GM12878 (cell line): ENCODE measurements at regions not wholly inside any gene's neighbourhood (a gene's known extent, or its start where the extent isn't known, plus 50 kb on each side); places are given as distances from the start of the nearest gene placed in this dataset.

Source experiments
- ATAC-seq: fragments of 200-7000 bp; cut with Tn5 transposase; 3 replicates; pipeline ENCODE4 v1.9.1; 2020; ENCODE audit warnings: mild to moderate bottlenecking, moderate library complexity
- BruUV-seq: library from RNA; stranded (reverse); fragments of 400-500 nt; replicated peaks from 2 replicates; lab custom pipeline; 2021; lab: Mats Ljungman, UMichigan
- CTCF ChIA-PET: fragments of 300-600 bp; sonication (Branson Sonifier 250); formaldehyde crosslinking; extraction: SDS; loops from one replicate; lab custom pipeline; 2021; ENCODE audit warnings: inconsistent platforms; lab: Yijun Ruan, JAX
- POLR2A ChIA-PET: fragments of 350-600 bp; formaldehyde crosslinking; extraction: SDS; loops from one replicate; lab custom pipeline; 2021; ENCODE audit warnings: inconsistent platforms; lab: Charles Lee
- RAD21 ChIA-PET: fragments of 300-600 bp; sonication (Branson Sonifier 250); formaldehyde crosslinking; loops from one replicate; lab custom pipeline; 2023; ENCODE audit warnings: antibody characterized with exemption; ENCODE audit not compliant: unreplicated experiment; lab: Charles Lee
- SMC1A ChIA-PET: fragments of 300-600 bp; sonication (Branson Sonifier 250); formaldehyde crosslinking; loops from one replicate; lab custom pipeline; 2023; ENCODE audit not compliant: unreplicated experiment, uncharacterized antibody; lab: Charles Lee
- DNase-seq: peaks from one replicate; pipeline ENCODE4 v3.0.0-alpha.2; 2011; ENCODE audit warnings: low read depth, low spot score
- FAIRE-seq: peaks from 3 replicates; lab custom pipeline; 2011; peaks lifted over from hg19 to GRCh38; lab: Jason Lieb, UNC
- H2AFZ ChIP-seq: 2 replicates; pipeline ENCODE4 v1.6.0; 2011; ENCODE audit warnings: low read depth, low read length, control low read depth; ENCODE audit not compliant: control insufficient read depth
- H3K27ac ChIP-seq: 2 replicates; pipeline ENCODE4 v1.5.1; 2011; ENCODE audit warnings: control low read depth; ENCODE audit not compliant: control insufficient read depth, insufficient read depth
- H3K27me3 ChIP-seq, 2 experiments: replicated peaks in 1 of 2; 2 replicates each; pipeline versions ENCODE4 v1.6.0 to v1.6.1; 2011; ENCODE audit warnings: low read length in 1 of 2; ENCODE audit not compliant: control insufficient read depth in 2 of 2, insufficient read depth in 2 of 2
- H3K36me3 ChIP-seq, 2 experiments: 2 replicates each; pipeline ENCODE4 v1.5.1; 2011; ENCODE audit warnings: low read length in 1 of 2; ENCODE audit not compliant: control insufficient read depth in 2 of 2, insufficient read depth in 2 of 2
- H3K4me1 ChIP-seq: 2 replicates; pipeline ENCODE4 v1.6.1; 2011; ENCODE audit warnings: mild to moderate bottlenecking, low read length, moderate library complexity, mixed read lengths; ENCODE audit not compliant: control insufficient read depth, insufficient read depth
- H3K4me2 ChIP-seq: 2 replicates; pipeline ENCODE4 v1.6.0; 2011; ENCODE audit warnings: control low read depth; ENCODE audit not compliant: control insufficient read depth, insufficient read depth
- H3K4me3 ChIP-seq: fragments of 200-600 bp; sonication (generic); 2 replicates; pipeline ENCODE4 v1.5.1; 2016
- H3K79me2 ChIP-seq: 2 replicates; pipeline ENCODE4 v1.6.0; 2011; ENCODE audit warnings: low read length; ENCODE audit not compliant: control insufficient read depth, insufficient read depth
- H3K9ac ChIP-seq: 2 replicates; pipeline ENCODE4 v1.8.0; 2011; ENCODE audit warnings: low read length, control low read depth, mixed read lengths; ENCODE audit not compliant: control insufficient read depth, insufficient read depth
- H3K9me3 ChIP-seq: replicated peaks from 3 replicates; pipeline ENCODE4 v1.5.1; 2011; ENCODE audit warnings: mild to moderate bottlenecking, low read length; ENCODE audit not compliant: control insufficient read depth, insufficient read depth
- H4K20me1 ChIP-seq: 2 replicates; pipeline ENCODE4 v1.6.0; 2011; ENCODE audit not compliant: control insufficient read depth, insufficient read depth
- CHD1 ChIP-seq: IDR thresholded peaks from 2 replicates; pipeline ENCODE4 v1.6.1; 2012; ENCODE audit warnings: low read depth, low read length, improper control_type of control experiment
- CHD2 ChIP-seq: IDR thresholded peaks from 2 replicates; pipeline ENCODE4 v1.6.1; 2011; ENCODE audit warnings: low read depth, low read length, improper control_type of control experiment, borderline replicate concordance
- ETV6 ChIP-seq, 2 experiments: fragments of 450-650 bp in 1 of 2; IDR thresholded peaks in 1 of 2; conservative IDR thresholded peaks in 1 of 2; 2 replicates each; pipeline ENCODE4 v1.6.1; 2014; ENCODE audit warnings: antibody characterized with exemption in 1 of 2, borderline replicate concordance in 1 of 2, low read depth in 1 of 2, mild to moderate bottlenecking in 1 of 2, moderate library complexity in 1 of 2
- FOS ChIP-seq: IDR thresholded peaks from 3 replicates; pipeline ENCODE4 v1.6.1; 2011; ENCODE audit warnings: borderline replicate concordance; ENCODE audit not compliant: insufficient read length; ENCODE audit errors: extremely low read depth
- MEF2A ChIP-seq: IDR thresholded peaks from 2 replicates; pipeline ENCODE4 v1.6.1; 2011; ENCODE audit warnings: low read depth, mild to moderate bottlenecking, low read length, moderate library complexity; ENCODE audit not compliant: insufficient read depth
- SPI1 ChIP-seq: IDR thresholded peaks from 2 replicates; pipeline ENCODE4 v1.6.1; 2011; ENCODE audit warnings: low read depth, mild to moderate bottlenecking, low read length, moderate library complexity, borderline replicate concordance; ENCODE audit not compliant: insufficient read depth
- SRF ChIP-seq, 2 experiments: IDR thresholded peaks; 2 replicates each; pipeline ENCODE4 v1.6.1; 2011; ENCODE audit warnings: low read depth in 2 of 2, low read length in 2 of 2, mild to moderate bottlenecking in 1 of 2, moderate library complexity in 1 of 2
- TARDBP ChIP-seq: IDR thresholded peaks from 2 replicates; pipeline ENCODE4 v1.6.1; 2016; ENCODE audit warnings: borderline replicate concordance
- USF2 ChIP-seq: IDR thresholded peaks from 2 replicates; pipeline ENCODE4 v1.6.1; 2011; ENCODE audit warnings: low read depth, low read length, improper control_type of control experiment, borderline replicate concordance
- WGBS: methylation state at CpG from one replicate; pipeline ENCODE4 v1.1.6; 2016; ENCODE audit warnings: low lambda C conversion rate; ENCODE audit not compliant: insufficient replicate concordance, insufficient coverage; ENCODE audit errors: missing lambda C conversion rate; 5-methylcytosine and 5-hydroxymethylcytosine counted together
- in situ Hi-C: fragments of 300-500 bp; cut with MboI; formaldehyde crosslinking; loops from 9 replicates; pipeline ENCODE4 v1.14.3; 2018; ENCODE audit warnings: mixed read lengths
- intact Hi-C: fragments of 100-400 bp; cut with micrococcal nuclease; formaldehyde crosslinking; loops from one replicate; pipeline ENCODE4 v1.14.2; 2022; ENCODE audit not compliant: unreplicated experiment

GRCh38 chr5:10828241-10828640 lies 67.2 kb upstream of the DAP start:
- no peaks in the 10 kb centered on the region for H3K9me3 ChIP-seq
- no TSS peak for BruUV-seq
- SMC1A ChIA-PET, result interaction anchor here (1.1 kb wide), 1 partner anchor 27 kb away, joined by 5 read pairs; no protein-coding TSS in a partner anchor
- ATAC-seq (no peak), FAIRE-seq (no peak)
- intact Hi-C loops, result no loop called here
- POLR2A ChIA-PET, result no interaction called here
- H3K9ac ChIP-seq, result no peak overlapping the region
- no peak overlapping the region for H3K4me2 ChIP-seq
- no peaks in the 10 kb centered on the region for H3K27me3 ChIP-seq
- no peaks in the 10 kb centered on the region for H3K36me3 ChIP-seq
- no peaks in the 10 kb centered on the region for H4K20me1 ChIP-seq
- no peak for TF ChIP-seq MEF2A
- no peak for TF ChIP-seq CHD2
- TF ChIP-seq TARDBP, result no peak
- no peak for TF ChIP-seq FOS
- TF ChIP-seq CHD1, result no peak
- TF ChIP-seq ETV6 (conservative IDR thresholded peaks at IDR 0.05 in 1 of 2, IDR thresholded peaks at IDR 0.05 in 1 of 2; ENCODE audit: borderline replicate concordance in 1 of 2, low read depth in 1 of 2), result no peak
- TF ChIP-seq SPI1, result no peak
- no peak for TF ChIP-seq USF2
- no peak for TF ChIP-seq SRF (IDR thresholded peaks at IDR 0.05; ENCODE audit: low read depth in 2 of 2, low read length in 2 of 2)
- TF ChIP-seq, all 136 proteins: peak for 0
- Histone ChIP-seq H3K4me3 (no peak overlapping the region), H3K4me1 (no peaks in the 10 kb centered on the region), H3K27ac (no peak overlapping the region), H3K79me2 (no peaks in the 10 kb centered on the region), H2AFZ (no peak overlapping the region)
- in situ Hi-C loops, result no loop called here
- ChIA-PET CTCF (interaction anchor here (1.1 kb wide), 1 partner anchor 36 kb away, joined by 4 read pairs; no protein-coding TSS in a partner anchor), RAD21 (no interaction called here)
- DNase-seq, result no peak
- 82% methylated on average over 2 of the region's 2 CpGs for WGBS
